MM.1S (cell line): ENCODE measurements at regions not wholly inside any gene's neighbourhood (a gene's known extent, or its start where the extent isn't known, plus 50 kb on each side); places are given as distances from the start of the nearest gene placed in this dataset.

Source experiments
- DNase-seq: peaks from one replicate; pipeline ENCODE4 v3.0.0-alpha.2; 2015
- H2AFZ ChIP-seq: fragments of 300-600 bp; sonication (generic); 2 replicates; pipeline ENCODE4 v1.6.0; 2016; ENCODE audit warnings: antibody characterized with exemption, low read length
- H3F3A ChIP-seq: fragments of 300-600 bp; sonication (generic); 2 replicates; pipeline ENCODE4 v1.6.1; 2016; ENCODE audit warnings: mild to moderate bottlenecking, antibody characterized with exemption, low read length, moderate library complexity, mixed read lengths; ENCODE audit not compliant: insufficient read depth
- H3K27ac ChIP-seq: fragments of 300-600 bp; sonication (generic); 2 replicates; pipeline ENCODE4 v1.5.1; 2016; ENCODE audit warnings: mild to moderate bottlenecking, low read length
- H3K27me3 ChIP-seq: fragments of 300-600 bp; sonication (generic); replicated peaks from 2 replicates; pipeline ENCODE4 v1.6.0; 2016; ENCODE audit warnings: low read length; ENCODE audit not compliant: insufficient read depth
- H3K36me3 ChIP-seq: fragments of 300-600 bp; sonication (generic); replicated peaks from 2 replicates; pipeline ENCODE4 v1.6.1; 2016; ENCODE audit warnings: mild to moderate bottlenecking, low read length, mixed read lengths; ENCODE audit not compliant: insufficient read depth
- H3K4me1 ChIP-seq: fragments of 300-600 bp; sonication (generic); 2 replicates; pipeline ENCODE4 v1.6.1; 2016; ENCODE audit warnings: low read length, mixed read lengths
- H3K4me2 ChIP-seq: fragments of 300-600 bp; sonication (generic); 2 replicates; pipeline ENCODE4 v1.6.0; 2016; ENCODE audit warnings: low read depth, low read length
- H3K4me3 ChIP-seq: fragments of 300-600 bp; sonication (generic); 2 replicates; pipeline ENCODE4 v1.5.1; 2016; ENCODE audit warnings: low read length, mixed read lengths
- H3K79me2 ChIP-seq: fragments of 300-600 bp; sonication (generic); 2 replicates; pipeline ENCODE4 v1.6.1; 2016; ENCODE audit warnings: mixed run types, low read length, mixed read lengths
- H3K9ac ChIP-seq: fragments of 300-600 bp; sonication (generic); 2 replicates; pipeline ENCODE4 v1.6.1; 2016; ENCODE audit warnings: low read length, mixed read lengths
- H3K9me2 ChIP-seq: fragments of 300-600 bp; sonication (generic); replicated peaks from 2 replicates; pipeline ENCODE4 v1.6.1; 2016; ENCODE audit warnings: mild to moderate bottlenecking, low read length, mixed read lengths; ENCODE audit not compliant: insufficient read depth
- H3K9me3 ChIP-seq: fragments of 300-600 bp; sonication (generic); replicated peaks from 2 replicates; pipeline ENCODE4 v1.6.1; 2016; ENCODE audit warnings: mild to moderate bottlenecking, low read length, mixed read lengths; ENCODE audit not compliant: insufficient read depth
- H4K20me1 ChIP-seq: fragments of 300-600 bp; sonication (generic); 2 replicates; pipeline ENCODE4 v1.6.1; 2016; ENCODE audit warnings: mild to moderate bottlenecking, low read length, moderate library complexity, mixed read lengths; ENCODE audit not compliant: insufficient read depth
- EZH2 ChIP-seq: fragments of 300-600 bp; sonication (generic); optimal IDR thresholded peaks from 2 replicates; pipeline ENCODE3; 2017; ENCODE audit warnings: low read depth, mild to moderate bottlenecking, antibody characterized with exemption, low read length, mixed read lengths
- EZH2phosphoT487 ChIP-seq: fragments of 300-600 bp; sonication (generic); IDR thresholded peaks from 2 replicates; pipeline ENCODE4 v1.6.1; 2018; ENCODE audit warnings: antibody characterized with exemption, low read length
- TF ChIP-seq, protein P1 (sequence below): fragments of 300-600 bp; sonication (generic); IDR thresholded peaks from 2 replicates; pipeline ENCODE4 v1.5.1; 2016; ENCODE audit warnings: antibody characterized with exemption, low read length, mixed read lengths

GRCh38 chr5:77852068-77852513 is 76.0 kb upstream of the TBCA start:
- H3K79me2 ChIP-seq: no peaks in the 10 kb centered on the region
- H3K4me1 ChIP-seq: no peaks in the 10 kb centered on the region
- no peaks in the 10 kb centered on the region for H4K20me1 ChIP-seq
- H3K4me3 ChIP-seq: peak overlapping the region; percentile 49
- H3K27ac ChIP-seq: no peak overlapping the region
- peak overlapping the region; percentile 46 for H3K4me2 ChIP-seq
- no peak for DNase-seq
- H3K9me3 ChIP-seq: no peaks in the 10 kb centered on the region
- no peak overlapping the region for H3K9ac ChIP-seq
- H2AFZ ChIP-seq: peak overlapping the region; percentile 74
- H3K27me3 ChIP-seq: no peaks in the 10 kb centered on the region
- no peaks in the 10 kb centered on the region for H3K36me3 ChIP-seq
- no peak for TF ChIP-seq EZH2
- no peaks in the 10 kb centered on the region for H3F3A ChIP-seq
- H3K9me2 ChIP-seq: no peaks in the 10 kb centered on the region

DNA sequence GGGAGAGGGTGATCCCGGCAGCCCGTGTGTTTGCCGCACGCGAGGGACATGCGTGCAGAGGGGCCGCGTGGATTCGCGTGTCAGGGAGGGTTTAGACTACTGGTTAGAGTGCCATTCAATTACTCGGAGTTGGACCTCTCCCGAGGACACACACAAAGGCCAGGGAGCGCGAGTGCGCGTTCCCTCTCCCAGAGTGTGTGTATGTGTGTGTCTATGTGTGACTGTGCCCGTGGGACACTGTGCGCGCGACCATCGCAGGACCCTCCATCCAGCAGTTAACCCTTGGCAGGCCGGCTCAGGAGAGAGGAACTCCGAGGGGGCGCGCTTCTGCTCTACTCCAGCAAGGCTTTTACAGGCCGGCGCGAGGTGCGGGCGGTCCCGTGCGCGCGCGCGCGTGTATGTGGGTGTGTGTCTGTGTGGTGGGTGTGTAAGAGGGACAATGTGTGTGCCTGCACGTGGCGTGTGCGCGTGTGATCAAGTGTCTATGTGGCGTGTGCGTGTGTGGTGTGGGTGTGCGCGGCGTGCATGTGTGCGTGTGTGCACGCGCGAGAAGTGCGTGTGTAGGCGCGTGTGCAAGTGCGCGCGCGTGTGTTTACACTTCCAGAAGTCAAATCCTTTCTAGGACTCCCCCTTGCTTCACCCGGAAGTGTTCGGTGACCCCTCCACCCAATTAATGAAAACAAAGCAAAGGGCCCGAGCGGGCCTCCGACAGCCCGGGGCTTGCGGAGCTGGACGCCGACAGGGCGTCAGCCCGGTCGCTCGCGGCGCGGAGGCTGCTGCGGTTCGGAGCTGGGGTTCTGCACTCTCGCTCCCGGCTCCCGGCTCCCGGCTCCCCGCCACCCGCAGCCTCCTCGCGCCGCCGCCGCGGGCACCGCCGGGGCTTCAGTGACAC is 75.3 kb upstream of the TBCA start:
- peak overlapping the region; percentile 49 for H3K4me3 ChIP-seq
- H3K79me2 ChIP-seq: no peaks in the 10 kb centered on the region
- DNase-seq: no peak
- no peaks in the 10 kb centered on the region for H3K36me3 ChIP-seq
- TF ChIP-seq EZH2 (no peak), EZH2phosphoT487 (no peak)
- TF ChIP-seq, protein P1, sequence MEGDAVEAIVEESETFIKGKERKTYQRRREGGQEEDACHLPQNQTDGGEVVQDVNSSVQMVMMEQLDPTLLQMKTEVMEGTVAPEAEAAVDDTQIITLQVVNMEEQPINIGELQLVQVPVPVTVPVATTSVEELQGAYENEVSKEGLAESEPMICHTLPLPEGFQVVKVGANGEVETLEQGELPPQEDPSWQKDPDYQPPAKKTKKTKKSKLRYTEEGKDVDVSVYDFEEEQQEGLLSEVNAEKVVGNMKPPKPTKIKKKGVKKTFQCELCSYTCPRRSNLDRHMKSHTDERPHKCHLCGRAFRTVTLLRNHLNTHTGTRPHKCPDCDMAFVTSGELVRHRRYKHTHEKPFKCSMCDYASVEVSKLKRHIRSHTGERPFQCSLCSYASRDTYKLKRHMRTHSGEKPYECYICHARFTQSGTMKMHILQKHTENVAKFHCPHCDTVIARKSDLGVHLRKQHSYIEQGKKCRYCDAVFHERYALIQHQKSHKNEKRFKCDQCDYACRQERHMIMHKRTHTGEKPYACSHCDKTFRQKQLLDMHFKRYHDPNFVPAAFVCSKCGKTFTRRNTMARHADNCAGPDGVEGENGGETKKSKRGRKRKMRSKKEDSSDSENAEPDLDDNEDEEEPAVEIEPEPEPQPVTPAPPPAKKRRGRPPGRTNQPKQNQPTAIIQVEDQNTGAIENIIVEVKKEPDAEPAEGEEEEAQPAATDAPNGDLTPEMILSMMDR: no peak
- no peaks in the 10 kb centered on the region for H3F3A ChIP-seq
- no peaks in the 10 kb centered on the region for H4K20me1 ChIP-seq
- no peak overlapping the region for H3K27ac ChIP-seq
- H3K9me2 ChIP-seq: no peaks in the 10 kb centered on the region
- no peak overlapping the region for H3K9ac ChIP-seq
- peak overlapping the region; percentile 74 for H2AFZ ChIP-seq
- H3K9me3 ChIP-seq: no peaks in the 10 kb centered on the region
- peak overlapping the region; percentile 46 for H3K4me2 ChIP-seq
- no peaks in the 10 kb centered on the region for H3K4me1 ChIP-seq
- no peaks in the 10 kb centered on the region for H3K27me3 ChIP-seq

GRCh38 chr5:77850536-77851175 is 74.5 kb upstream of the TBCA start:
- Histone ChIP-seq H3K27me3 (no peaks in the 10 kb centered on the region), H4K20me1 (no peaks in the 10 kb centered on the region), H3F3A (no peaks in the 10 kb centered on the region), H3K4me3 (no peak overlapping the region), H3K9me3 (no peaks in the 10 kb centered on the region), H3K4me2 (no peak overlapping the region), H3K79me2 (no peaks in the 10 kb centered on the region), H2AFZ (no peak overlapping the region), H3K27ac (no peak overlapping the region), H3K4me1 (no peaks in the 10 kb centered on the region), H3K36me3 (no peaks in the 10 kb centered on the region), H3K9ac (no peak overlapping the region), H3K9me2 (no peaks in the 10 kb centered on the region)
- DNase-seq: no peak
- TF ChIP-seq, protein P1: no peak
- TF ChIP-seq EZH2 (no peak), EZH2phosphoT487 (no peak)
